Tibial nerve (tissue), 3 donors: ENCODE measurements at regions not wholly inside any gene's neighbourhood (a gene's known extent, or its start where the extent isn't known, plus 50 kb on each side); places are given as distances from the start of the nearest gene placed in this dataset.

Experiments
- CTCF ChIP-seq, 5 experiments: fragments of 200-600 bp in 3 of 5; fragments of 450-650 bp in 2 of 5; sonication (generic) in 3 of 5; IDR thresholded peaks; one replicate each; pipeline ENCODE4 v1.5.1; 2016 to 2019; ENCODE audit warnings: antibody characterized with exemption in 5 of 5, mild to moderate bottlenecking in 3 of 5, moderate library complexity in 2 of 5
- POLR2A ChIP-seq, 2 donors: fragments of 450-650 bp; IDR thresholded peaks; one replicate each; pipeline ENCODE4 v1.6.1; 2017; ENCODE audit warnings: antibody characterized with exemption in 2 of 2, mild to moderate bottlenecking in 2 of 2, moderate library complexity in 2 of 2

- TF ChIP-seq CTCF (IDR thresholded peaks at IDR 0.05) (no peak), POLR2A (IDR thresholded peaks at IDR 0.05) (no peak)
Measured at GRCh38 chr3:18264853-18265252, 160.3 kb downstream of the SATB1 start.
